HG02938 (cell line): ENCODE measurements at regions not wholly inside any gene's neighbourhood (a gene's known extent, or its start where the extent isn't known, plus 50 kb on each side); places are given as distances from the start of the nearest gene placed in this dataset.

ENCODE experiments used
- ATAC-seq: cut with Tn5 transposase; IDR thresholded peaks from one replicate; pipeline ENCODE4 v1.9.1; 2021; ENCODE audit warnings: mild to moderate bottlenecking, moderate library complexity; ENCODE audit not compliant: unreplicated experiment

DNA sequence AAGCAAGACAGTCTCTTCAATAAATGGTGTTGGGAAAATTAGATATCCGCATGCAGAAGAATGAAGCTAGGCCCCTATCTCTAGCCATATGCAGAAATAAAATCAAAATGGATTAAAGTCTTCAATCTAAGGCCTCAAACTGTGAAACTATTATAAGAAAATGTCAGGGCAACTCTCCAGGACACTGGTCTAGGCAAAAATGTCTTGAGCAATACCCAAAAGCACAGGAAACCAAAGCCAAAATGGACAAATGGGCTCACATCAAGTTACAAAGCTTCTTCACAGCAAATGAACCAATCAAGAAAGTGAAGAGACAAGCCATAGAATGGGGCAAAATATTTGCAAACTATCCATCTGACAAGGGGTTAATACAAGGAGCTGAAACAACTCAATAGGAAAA, 338.8 kb downstream of the NNT start:
- ATAC-seq = no peak

DNA sequence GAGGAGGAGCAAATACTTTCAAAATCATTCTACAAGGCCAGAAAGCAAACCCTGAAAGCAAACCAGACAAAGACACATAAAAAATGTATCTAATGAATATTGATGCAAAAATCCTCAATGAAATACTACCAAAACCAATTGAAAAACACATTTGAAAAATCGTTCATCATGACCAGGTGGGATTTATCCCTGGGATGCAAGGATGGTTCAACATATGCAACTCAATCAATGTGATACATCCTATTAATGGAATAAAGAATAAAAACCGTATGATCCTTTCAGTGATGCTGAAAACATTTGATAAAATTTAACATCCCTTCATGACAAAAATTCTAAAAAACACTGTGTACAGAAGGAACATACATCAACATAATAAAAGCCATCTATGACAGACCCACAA, 337.6 kb downstream of the NNT start:
- ATAC-seq = no peak

- no peak for ATAC-seq
Observed at GRCh38 chr5:43926923-43927322, 323.9 kb downstream of the NNT start.

GRCh38 chr5:43920422-43920821, 317.4 kb downstream of the NNT start:
- no peak for ATAC-seq

DNA sequence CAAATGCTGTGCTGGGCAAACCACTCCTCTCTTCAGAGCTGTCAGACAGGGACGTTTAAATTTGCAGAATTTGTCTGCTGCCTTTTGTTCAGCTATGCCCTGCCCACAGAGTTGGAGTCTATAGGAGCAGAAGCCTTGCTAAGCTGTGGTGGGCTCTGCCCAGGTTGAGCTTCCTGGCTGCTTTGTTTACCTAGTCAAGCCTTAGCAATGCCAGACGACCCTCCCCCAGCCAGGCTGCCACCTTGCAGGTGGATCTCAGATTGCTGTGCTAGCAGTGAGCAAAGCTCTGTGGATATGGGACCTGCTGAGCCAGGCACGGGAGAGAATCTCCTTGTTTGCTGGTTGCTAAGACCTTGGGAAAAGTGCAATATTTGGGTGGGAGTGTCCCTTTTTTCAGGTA, 314.9 kb downstream of the NNT start:
- no peak for ATAC-seq

DNA sequence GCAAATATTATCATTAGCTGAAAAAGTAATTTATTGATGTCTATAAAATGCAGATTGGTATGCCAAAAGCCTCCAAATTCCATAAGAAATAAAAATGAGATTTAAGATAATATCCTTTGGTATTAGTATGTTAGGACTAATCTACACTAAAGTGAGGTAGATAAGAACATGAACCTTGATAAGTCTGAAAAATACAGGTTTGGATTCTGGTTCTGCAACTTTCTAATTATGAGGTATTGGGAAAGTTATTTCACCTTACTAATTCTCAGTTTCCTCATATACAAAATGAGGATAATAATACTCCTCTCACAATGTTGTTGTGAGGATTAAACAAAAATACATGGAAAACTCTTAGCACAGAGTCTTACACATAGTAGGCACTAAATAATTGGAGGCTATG, 300.1 kb downstream of the NNT start:
- ATAC-seq = no peak

DNA sequence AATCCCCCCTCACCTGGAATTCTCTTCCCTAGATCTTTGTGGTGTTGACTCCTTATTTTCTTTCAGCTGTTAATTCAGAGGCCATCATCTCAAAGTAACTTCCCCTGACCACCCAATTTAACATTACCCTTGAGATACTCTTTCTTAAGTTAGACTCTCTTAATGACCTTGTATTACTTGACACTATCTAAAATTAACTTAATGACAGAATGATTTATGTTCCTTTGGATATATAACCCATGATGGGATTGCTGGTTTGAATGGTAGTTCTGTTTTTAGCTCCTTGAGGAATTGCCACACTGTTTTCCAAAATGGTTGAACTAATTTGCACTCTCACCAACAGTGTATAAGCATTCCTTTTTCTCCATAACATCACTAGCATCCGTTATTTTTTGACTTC, 298.0 kb downstream of the NNT start:
- ATAC-seq = no peak

DNA sequence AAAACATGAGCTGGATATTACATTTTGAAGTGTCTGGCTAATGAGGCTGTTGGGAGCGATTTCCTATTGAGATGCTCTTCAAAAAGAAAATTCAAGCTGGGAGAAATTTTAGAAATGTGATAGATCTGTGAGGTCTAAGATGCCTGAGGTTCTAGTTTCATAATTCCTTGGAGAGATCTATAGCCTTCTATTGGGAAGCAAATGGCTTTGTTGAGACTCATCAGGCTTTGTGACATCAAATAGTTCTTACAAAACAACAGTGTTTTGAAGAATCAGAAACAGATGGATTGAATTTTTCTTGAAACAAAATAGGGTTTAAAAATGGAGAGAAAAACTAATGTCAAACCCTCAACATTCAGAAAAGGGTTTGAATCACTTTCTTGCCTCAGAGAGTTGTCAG, 292.9 kb downstream of the NNT start:
- ATAC-seq = no peak

GRCh38 chr5:43893951-43894684, 291.1 kb downstream of the NNT start:
- ATAC-seq = no peak

GRCh38 chr5:43891112-43891511, 288.1 kb downstream of the NNT start:
- ATAC-seq = no peak

- ATAC-seq = no peak
Observed at GRCh38 chr5:43889233-43889632, 286.3 kb downstream of the NNT start.

GRCh38 chr5:43875741-43876140, 272.8 kb downstream of the NNT start:
- no peak for ATAC-seq

- no peak for ATAC-seq
Observed at GRCh38 chr5:43874772-43875171, 271.8 kb downstream of the NNT start.

GRCh38 chr5:43873791-43874190, 270.8 kb downstream of the NNT start:
- no peak for ATAC-seq

- ATAC-seq = no peak
Observed at GRCh38 chr5:43859309-43859708, 256.3 kb downstream of the NNT start.

DNA sequence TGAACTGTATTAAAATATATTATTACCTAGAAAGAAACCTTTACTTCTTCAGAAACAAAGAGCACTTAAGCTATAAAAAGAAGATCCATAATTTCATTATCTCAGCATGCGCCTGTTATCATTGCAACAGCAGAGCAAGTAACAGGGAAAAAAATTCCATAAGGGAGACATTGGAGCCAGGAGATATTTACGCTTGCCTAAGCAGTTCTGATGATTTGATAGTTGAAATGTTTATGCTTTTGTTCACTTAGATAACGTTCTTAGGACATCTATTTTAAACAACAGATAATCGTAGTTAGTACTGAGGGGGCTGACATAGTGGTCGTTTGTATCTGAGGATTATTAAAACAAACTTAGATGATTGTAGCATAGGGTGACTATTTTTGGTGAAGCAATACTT, 252.5 kb downstream of the NNT start:
- no peak for ATAC-seq

GRCh38 chr5:43854697-43855292, 251.8 kb downstream of the NNT start:
- ATAC-seq = no peak

- no peak for ATAC-seq
Observed at GRCh38 chr5:43852279-43852678, 249.3 kb downstream of the NNT start.

DNA sequence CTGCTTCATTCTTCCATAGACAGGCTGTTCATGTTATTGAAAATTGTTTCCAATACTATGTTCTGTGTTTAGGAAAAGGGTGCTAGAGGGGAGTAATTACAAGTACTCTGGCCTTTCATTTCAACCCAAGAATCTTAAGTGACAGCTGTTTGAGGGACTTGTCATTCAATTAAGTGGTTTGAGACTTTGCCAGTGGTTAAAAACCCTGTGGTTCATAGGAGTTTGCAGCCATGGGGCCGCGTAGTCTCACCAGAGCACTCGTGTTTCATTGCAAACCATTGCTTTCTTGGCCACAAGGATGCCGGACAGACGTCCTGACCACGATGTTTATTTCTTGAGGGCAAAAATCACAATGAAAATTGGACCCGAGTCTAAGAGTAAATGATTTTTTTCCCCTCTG, 248.8 kb downstream of the NNT start:
- ATAC-seq = no peak

- no peak for ATAC-seq
Observed at GRCh38 chr5:43840424-43841125, 237.6 kb downstream of the NNT start.

DNA sequence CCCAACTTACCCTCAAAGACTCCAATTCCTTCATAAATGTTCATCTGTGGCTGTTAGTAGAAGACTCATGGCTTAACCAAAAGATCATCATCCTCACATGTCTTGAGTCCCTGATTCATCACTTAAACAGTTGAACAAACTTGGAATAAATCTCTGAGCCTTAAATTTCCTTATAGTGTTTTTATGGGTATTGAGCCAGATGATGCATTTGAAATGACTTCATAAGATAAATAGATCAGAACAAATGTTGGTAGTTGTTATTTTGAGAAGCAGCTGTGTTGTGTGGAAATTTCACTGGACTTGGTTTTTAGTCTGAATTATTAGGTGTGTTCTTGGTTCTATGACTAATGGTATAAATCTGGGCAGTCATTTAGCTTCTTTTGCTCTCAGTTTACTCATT, 236.2 kb downstream of the NNT start:
- no peak for ATAC-seq

DNA sequence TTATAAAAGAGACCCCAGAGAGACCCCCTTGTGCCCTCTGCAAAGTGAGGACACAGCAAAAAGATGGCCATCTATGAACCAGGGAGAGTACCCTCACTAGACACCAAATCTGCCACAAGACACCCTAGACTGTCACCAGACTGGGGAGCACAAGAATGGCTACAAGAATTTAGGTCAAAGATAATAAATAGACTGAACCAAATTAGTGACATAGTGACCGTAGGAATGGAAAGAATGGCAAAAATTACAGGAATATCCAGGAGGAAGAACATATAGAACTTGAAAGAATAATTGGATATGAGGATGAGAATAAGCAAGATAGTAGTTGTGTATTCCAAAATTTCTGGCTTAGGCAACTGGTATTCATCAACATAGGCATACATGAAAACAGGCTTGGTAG, 235.0 kb downstream of the NNT start:
- ATAC-seq = no peak
